ENCODE measurements at regions not wholly inside any gene's neighbourhood (a gene's known extent, or its start where the extent isn't known, plus 50 kb on each side); places are given as distances from the start of the nearest gene placed in this dataset.

DNA sequence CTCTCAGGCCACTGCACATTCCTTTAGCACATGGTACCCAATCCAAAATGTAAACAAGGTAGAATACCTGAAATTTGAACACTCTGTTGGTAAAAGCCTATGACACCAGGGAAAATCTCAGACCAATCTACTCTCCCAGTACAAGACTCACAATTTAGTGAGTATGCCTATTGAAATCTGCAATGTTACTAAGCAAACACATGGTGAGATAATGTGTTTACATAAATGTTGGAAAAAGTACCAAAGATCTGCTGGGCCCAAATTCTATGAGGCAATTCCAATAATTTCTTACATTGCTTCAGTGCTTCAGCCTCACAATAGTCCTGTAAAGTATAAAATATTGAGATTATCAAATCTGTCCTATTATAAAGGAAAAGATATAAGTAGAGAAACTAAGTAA lies 536.1 kb downstream of the PYDC2 start:
- no peak for DNase-seq (ENCODE audit: low read depth in 1 of 2, low spot score in 1 of 2)
- TF ChIP-seq GABPA (IDR thresholded peaks at IDR 0.05; ENCODE audit: low read depth) (no peak), SPI1 (IDR thresholded peaks at IDR 0.05; ENCODE audit: borderline replicate concordance, low read depth) (no peak), POLR2AphosphoS5 (IDR thresholded peaks at IDR 0.05; ENCODE audit: low read depth) (no peak)
- TF ChIP-seq, protein P1, sequence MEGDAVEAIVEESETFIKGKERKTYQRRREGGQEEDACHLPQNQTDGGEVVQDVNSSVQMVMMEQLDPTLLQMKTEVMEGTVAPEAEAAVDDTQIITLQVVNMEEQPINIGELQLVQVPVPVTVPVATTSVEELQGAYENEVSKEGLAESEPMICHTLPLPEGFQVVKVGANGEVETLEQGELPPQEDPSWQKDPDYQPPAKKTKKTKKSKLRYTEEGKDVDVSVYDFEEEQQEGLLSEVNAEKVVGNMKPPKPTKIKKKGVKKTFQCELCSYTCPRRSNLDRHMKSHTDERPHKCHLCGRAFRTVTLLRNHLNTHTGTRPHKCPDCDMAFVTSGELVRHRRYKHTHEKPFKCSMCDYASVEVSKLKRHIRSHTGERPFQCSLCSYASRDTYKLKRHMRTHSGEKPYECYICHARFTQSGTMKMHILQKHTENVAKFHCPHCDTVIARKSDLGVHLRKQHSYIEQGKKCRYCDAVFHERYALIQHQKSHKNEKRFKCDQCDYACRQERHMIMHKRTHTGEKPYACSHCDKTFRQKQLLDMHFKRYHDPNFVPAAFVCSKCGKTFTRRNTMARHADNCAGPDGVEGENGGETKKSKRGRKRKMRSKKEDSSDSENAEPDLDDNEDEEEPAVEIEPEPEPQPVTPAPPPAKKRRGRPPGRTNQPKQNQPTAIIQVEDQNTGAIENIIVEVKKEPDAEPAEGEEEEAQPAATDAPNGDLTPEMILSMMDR (IDR thresholded peaks at IDR 0.05; ENCODE audit: insufficient read depth, low read length) = no peak
- TF ChIP-seq, protein P2, sequence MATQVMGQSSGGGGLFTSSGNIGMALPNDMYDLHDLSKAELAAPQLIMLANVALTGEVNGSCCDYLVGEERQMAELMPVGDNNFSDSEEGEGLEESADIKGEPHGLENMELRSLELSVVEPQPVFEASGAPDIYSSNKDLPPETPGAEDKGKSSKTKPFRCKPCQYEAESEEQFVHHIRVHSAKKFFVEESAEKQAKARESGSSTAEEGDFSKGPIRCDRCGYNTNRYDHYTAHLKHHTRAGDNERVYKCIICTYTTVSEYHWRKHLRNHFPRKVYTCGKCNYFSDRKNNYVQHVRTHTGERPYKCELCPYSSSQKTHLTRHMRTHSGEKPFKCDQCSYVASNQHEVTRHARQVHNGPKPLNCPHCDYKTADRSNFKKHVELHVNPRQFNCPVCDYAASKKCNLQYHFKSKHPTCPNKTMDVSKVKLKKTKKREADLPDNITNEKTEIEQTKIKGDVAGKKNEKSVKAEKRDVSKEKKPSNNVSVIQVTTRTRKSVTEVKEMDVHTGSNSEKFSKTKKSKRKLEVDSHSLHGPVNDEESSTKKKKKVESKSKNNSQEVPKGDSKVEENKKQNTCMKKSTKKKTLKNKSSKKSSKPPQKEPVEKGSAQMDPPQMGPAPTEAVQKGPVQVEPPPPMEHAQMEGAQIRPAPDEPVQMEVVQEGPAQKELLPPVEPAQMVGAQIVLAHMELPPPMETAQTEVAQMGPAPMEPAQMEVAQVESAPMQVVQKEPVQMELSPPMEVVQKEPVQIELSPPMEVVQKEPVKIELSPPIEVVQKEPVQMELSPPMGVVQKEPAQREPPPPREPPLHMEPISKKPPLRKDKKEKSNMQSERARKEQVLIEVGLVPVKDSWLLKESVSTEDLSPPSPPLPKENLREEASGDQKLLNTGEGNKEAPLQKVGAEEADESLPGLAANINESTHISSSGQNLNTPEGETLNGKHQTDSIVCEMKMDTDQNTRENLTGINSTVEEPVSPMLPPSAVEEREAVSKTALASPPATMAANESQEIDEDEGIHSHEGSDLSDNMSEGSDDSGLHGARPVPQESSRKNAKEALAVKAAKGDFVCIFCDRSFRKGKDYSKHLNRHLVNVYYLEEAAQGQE (IDR thresholded peaks at IDR 0.05; ENCODE audit: insufficient replicate concordance, low read depth) = no peak
- Histone ChIP-seq H3K27ac (replicated peaks) (no peak overlapping the region), H3K27me3 (ENCODE audit: insufficient read depth, poor library complexity, severe bottlenecking) (no peaks in the 10 kb centered on the region), H3K4me3 (replicated peaks; ENCODE audit: insufficient read depth, low read length) (no peak overlapping the region)

DNA sequence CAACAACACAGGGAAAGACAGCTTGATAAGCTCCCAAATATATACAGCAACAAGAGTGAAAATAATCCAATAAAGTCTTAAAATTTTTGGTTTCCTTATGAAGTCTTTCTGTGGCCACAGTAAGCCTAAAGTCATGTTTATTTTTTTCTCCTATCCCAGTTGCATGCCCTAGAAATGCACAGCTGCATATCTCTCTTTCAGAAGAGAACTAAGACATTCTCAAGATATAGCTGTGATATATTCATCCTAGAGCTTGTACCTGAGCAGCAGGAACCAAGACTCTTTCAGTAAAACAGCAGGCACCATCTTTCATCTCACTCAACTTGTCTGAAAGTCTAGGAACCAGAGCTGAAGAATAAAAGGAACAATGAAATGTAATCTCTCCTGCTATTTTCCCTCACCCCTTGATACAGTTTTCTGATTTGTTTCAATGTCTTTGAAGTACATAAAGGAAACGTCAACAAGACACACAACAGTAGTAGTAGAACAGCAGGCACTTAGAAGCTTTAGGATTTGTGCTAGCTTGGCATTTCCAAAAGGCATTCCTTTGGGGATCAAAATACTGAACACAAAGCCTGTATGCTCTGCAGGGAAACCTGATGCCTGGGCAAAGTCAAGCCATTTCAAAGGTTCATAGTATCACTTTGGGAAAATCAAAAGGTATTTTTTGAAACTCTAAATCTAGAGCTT lies 536.8 kb downstream of the PYDC2 start:
- no peaks in the 10 kb centered on the region for H3K27me3 ChIP-seq (ENCODE audit: insufficient read depth, poor library complexity, severe bottlenecking)
- TF ChIP-seq GABPA (IDR thresholded peaks at IDR 0.05; ENCODE audit: low read depth) (no peak), POLR2AphosphoS5 (IDR thresholded peaks at IDR 0.05; ENCODE audit: low read depth) (no peak), SPI1 (IDR thresholded peaks at IDR 0.05; ENCODE audit: borderline replicate concordance, low read depth) (no peak)
- TF ChIP-seq, protein P1 (IDR thresholded peaks at IDR 0.05; ENCODE audit: insufficient read depth, low read length) = no peak
- TF ChIP-seq, protein P2 (IDR thresholded peaks at IDR 0.05; ENCODE audit: insufficient replicate concordance, low read depth) = no peak
- no peak overlapping the region for H3K27ac ChIP-seq (replicated peaks)
- no peak for DNase-seq (ENCODE audit: low read depth in 1 of 2, low spot score in 1 of 2)
- H3K4me3 ChIP-seq (replicated peaks; ENCODE audit: insufficient read depth, low read length) = no peak overlapping the region

DNA sequence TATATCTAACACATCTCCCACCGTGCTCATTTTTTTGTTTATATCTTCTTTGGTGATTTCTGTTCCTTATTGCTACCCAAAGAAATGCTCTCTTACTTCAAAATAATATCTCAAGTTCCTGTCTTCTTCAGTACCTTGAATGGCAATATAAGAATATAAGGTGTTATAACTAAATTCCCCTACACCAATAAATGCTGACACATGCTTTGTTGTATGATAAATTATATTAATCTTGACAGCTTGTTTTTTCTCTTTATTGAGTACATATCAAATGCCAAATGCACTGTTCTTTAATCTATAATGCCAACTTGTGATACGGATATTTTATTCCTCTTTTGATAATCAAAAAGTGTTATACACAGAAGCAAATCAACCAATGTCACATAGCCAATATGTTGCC lies 540.3 kb downstream of the PYDC2 start:
- no peak for DNase-seq (ENCODE audit: low read depth in 1 of 2, low spot score in 1 of 2)
- H3K27ac ChIP-seq (replicated peaks) = no peak overlapping the region
- H3K27me3 ChIP-seq (ENCODE audit: insufficient read depth, poor library complexity, severe bottlenecking) = no peaks in the 10 kb centered on the region
- no peak overlapping the region for H3K4me3 ChIP-seq (replicated peaks; ENCODE audit: insufficient read depth, low read length)
- TF ChIP-seq, protein P2 (IDR thresholded peaks at IDR 0.05; ENCODE audit: insufficient replicate concordance, low read depth) = no peak
- TF ChIP-seq, protein P1 (IDR thresholded peaks at IDR 0.05; ENCODE audit: insufficient read depth, low read length) = no peak
- no peak for TF ChIP-seq SPI1 (IDR thresholded peaks at IDR 0.05; ENCODE audit: borderline replicate concordance, low read depth)
- no peak for TF ChIP-seq POLR2AphosphoS5 (IDR thresholded peaks at IDR 0.05; ENCODE audit: low read depth)
- no peak for TF ChIP-seq GABPA (IDR thresholded peaks at IDR 0.05; ENCODE audit: low read depth)
